ENCODE measurements at regions not wholly inside any gene's neighbourhood (a gene's known extent, or its start where the extent isn't known, plus 50 kb on each side); places are given as distances from the start of the nearest gene placed in this dataset.

DNA sequence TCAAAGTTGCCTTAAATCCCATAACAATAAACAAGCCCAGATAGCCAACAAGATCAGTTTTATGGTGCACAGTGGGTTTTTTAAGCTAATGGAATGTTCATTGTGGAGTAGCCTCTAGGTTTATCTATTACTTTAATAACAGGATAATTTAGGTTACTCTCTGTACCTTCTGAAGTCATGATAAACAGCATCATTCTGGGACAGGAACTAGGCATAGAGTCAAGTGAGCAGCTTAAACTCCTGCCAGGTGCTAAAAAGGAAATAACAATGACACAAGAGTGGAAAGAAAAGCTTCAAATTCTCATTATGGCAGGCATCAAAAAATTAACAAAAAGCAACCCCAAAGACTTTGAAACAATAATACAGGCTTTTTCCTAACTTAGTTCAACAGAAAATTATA, 228.8 kb downstream of the HACE1 start:
- TF ChIP-seq, protein P1, sequence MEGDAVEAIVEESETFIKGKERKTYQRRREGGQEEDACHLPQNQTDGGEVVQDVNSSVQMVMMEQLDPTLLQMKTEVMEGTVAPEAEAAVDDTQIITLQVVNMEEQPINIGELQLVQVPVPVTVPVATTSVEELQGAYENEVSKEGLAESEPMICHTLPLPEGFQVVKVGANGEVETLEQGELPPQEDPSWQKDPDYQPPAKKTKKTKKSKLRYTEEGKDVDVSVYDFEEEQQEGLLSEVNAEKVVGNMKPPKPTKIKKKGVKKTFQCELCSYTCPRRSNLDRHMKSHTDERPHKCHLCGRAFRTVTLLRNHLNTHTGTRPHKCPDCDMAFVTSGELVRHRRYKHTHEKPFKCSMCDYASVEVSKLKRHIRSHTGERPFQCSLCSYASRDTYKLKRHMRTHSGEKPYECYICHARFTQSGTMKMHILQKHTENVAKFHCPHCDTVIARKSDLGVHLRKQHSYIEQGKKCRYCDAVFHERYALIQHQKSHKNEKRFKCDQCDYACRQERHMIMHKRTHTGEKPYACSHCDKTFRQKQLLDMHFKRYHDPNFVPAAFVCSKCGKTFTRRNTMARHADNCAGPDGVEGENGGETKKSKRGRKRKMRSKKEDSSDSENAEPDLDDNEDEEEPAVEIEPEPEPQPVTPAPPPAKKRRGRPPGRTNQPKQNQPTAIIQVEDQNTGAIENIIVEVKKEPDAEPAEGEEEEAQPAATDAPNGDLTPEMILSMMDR (IDR thresholded peaks at IDR 0.05; ENCODE audit: low read depth, low read length): no peak
- H3K4me3 ChIP-seq (ENCODE audit: low read depth, low read length): no peak overlapping the region

DNA sequence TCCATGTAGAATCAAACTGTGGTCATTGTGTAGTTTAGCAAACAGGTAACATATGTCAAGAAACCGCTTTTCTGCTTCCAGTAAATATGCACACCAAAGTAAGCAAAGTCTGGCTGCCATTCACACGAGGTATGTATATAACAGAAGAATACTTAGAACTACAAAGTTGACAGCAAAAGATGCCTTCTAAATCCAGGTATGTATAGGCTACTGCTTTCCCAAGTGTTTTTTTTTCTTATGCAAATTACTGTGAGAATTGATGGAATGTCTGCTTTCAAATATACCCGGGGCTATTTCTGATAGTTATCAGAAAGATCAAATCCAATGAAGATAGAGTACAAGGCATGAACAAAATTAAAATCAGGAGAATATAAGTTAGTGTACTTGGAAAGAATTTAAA, 229.2 kb downstream of the HACE1 start:
- TF ChIP-seq, protein P1 (IDR thresholded peaks at IDR 0.05; ENCODE audit: low read depth, low read length): no peak
- no peak overlapping the region for H3K4me3 ChIP-seq (ENCODE audit: low read depth, low read length)

DNA sequence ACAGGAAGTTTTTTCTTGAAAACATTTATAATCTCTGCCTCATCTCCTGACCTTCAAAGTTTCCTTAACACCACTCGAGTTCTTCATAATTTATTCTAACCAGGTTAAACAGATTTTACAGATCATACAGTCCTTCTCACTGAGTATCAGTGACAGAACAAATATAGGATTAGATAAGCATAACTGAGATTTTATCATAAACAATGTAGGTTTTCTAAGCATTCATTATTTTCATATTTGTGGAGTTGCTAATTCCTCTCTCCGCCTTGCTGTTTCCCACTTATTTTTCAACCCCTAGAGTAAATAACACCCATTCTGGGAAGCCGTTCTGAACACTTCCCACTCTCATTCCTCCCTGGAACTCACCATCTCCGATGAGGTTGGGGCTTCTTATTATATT, 229.9 kb downstream of the HACE1 start:
- no peak overlapping the region for H3K4me3 ChIP-seq (ENCODE audit: low read depth, low read length)
- TF ChIP-seq, protein P1 (IDR thresholded peaks at IDR 0.05; ENCODE audit: low read depth, low read length): no peak

DNA sequence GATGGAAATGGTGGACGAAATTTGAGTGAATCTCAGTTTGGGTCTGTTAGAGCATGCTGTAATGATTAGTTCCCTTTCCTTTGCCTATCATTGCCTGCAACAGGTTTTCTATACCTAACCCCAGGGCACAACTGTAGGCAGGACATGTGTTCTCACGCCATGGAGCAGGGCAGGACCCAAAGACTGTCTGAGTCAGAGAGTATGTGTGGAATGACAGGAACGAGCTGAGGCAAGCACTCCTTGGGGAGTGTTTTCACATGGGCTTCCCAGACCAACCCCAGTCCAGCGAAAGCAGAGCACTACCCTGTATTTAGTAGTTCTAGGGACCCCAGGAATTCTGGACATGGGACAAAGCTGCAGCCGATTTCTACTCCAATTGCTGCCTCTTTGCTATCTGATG, 234.2 kb downstream of the HACE1 start:
- no peak overlapping the region for H3K4me3 ChIP-seq (ENCODE audit: low read depth, low read length)
- TF ChIP-seq, protein P1 (IDR thresholded peaks at IDR 0.05; ENCODE audit: low read depth, low read length): no peak

DNA sequence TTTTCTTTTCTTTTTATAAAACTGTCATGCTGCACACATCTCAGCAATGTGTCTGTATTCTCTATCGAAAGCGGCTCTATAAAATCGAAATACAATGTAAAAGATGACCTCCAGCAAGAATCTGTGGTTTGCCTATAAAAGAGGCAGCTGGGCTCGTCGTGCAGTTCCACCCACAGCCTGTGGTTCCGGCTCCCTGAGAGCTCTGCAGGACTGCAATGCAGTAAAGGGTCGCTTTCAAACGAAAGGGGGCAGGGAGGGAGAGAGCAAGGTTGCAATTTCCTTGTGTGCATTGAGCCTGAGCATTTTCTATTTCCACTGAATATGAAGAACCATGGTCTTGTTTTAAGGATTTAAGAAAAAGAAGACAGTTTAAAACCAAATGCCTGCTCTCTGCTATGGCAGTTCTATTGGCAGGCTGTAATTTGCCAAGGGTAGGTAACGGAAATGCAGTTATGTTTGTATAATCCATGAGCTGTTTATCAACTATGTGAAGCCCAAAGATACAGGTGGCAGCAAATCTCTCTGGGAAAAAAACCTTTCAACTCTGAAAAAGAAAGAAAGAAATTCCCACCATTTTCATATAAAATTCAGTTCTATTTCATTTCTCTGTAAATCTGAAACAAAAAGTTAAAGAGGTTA, 236.5 kb downstream of the HACE1 start:
- H3K4me3 ChIP-seq (ENCODE audit: low read depth, low read length): no peak overlapping the region
- TF ChIP-seq, protein P1 (IDR thresholded peaks at IDR 0.05; ENCODE audit: low read depth, low read length): no peak

DNA sequence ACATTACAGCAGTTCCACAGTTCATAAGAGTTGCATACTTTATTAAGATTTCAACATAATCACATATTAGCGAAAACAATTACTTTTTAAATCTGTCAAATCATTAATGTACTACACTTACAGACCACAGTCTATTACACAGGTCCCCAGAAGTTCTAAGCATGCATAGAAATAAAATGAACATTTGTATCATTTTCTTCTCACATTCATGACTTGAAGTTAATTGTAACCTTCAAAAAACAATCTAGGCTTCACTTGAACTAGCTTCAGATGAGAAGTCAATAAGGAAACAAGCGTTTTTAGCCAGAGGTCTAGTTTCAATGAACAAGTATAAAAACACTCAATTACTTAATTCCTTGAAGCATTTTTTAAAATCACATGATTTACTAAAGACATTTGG, 238.3 kb downstream of the HACE1 start:
- H3K4me3 ChIP-seq (ENCODE audit: low read depth, low read length): no peak overlapping the region
- TF ChIP-seq, protein P1 (IDR thresholded peaks at IDR 0.05; ENCODE audit: low read depth, low read length): no peak

DNA sequence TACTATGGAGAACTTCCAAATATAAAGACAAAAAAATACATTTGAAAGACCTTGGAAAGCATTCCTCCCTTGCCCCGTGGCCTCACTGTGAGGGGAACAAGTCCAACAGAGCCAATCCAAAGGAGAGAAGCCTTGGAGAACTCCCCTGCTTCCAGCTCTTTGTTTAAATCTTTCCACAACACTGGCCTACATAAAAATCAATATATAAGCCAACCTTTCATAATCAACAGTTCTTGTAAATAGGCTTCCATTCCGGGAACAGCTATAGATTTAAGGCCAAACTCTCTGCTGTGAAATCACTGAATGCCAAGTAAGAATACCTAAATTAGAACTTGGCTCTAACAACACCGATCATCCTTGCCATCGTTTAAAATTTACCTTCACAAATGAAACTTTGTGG, 242.1 kb downstream of the HACE1 start:
- no peak overlapping the region for H3K4me3 ChIP-seq (ENCODE audit: low read depth, low read length)
- TF ChIP-seq, protein P1 (IDR thresholded peaks at IDR 0.05; ENCODE audit: low read depth, low read length): no peak
